C1 segment of cervical spinal cord (tissue), 14 donors: ENCODE measurements at regions not wholly inside any gene's neighbourhood (a gene's known extent, or its start where the extent isn't known, plus 50 kb on each side); places are given as distances from the start of the nearest gene placed in this dataset.

Experiments
- DNase-seq, 14 donors: peaks; one replicate each; lab custom pipeline; 2025; lab: John Stamatoyannopoulos, UW

DNA sequence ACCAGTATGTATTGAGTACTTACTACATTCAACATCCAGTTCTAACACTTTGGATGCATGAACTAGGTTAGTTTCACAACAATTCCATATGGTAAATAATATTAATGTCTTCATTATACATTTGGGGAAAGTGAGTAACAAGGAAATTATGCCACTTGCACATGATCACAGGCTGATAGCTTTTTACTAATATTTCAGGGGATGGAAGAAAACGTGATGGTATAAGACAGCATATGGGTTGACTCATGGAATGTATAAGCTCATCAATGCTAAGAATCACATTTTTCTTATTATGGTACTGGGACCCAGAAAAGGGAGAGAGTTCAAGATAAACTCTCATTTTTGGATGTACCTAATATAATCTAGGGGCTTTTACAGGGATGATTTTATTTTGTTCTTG lies 188.7 kb downstream of the MIAT start:
- no peak for DNase-seq

DNA sequence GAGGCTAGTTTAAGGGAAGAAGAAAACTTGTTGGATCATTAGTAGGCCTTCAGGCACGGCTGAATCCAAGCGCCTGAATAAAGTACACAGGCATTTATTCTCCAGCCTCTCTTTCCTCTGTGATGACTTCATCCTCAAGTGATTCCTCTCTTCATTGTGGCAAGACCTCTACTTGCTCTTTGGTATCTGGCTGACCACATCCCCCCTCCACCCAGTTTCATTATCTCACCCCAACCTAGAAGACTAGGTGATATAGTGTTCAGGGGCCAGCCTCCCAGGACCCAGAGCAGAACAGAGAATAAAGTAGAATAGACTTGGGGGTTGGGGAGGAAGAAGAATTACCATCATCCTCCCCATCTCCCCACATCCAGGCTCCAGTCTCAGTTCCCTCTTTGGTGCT lies 189.3 kb downstream of the MIAT start:
- no peak for DNase-seq

DNA sequence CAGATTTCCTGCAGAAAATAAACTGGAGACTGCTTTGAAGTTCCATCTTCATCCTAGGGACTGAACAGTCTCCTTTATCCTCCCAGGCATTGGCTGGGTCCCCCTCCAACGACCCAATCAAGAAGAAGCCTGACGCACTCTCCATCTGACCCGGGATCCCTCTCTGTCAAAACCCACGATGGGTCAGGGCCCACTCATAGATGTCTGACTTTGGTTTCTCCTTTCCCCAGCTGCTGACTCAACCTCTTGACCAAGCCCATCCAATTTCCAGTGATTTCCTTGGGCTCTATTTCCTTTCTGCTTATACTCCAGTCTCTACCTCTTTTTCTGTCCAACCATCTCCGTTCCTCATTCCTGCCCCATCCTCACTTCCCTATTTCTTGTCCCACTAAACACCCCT lies 189.7 kb downstream of the MIAT start:
- DNase-seq, result no peak

GRCh38 chr22:26847816-26848215 lies 190.4 kb downstream of the MIAT start:
- DNase-seq, result no peak

DNA sequence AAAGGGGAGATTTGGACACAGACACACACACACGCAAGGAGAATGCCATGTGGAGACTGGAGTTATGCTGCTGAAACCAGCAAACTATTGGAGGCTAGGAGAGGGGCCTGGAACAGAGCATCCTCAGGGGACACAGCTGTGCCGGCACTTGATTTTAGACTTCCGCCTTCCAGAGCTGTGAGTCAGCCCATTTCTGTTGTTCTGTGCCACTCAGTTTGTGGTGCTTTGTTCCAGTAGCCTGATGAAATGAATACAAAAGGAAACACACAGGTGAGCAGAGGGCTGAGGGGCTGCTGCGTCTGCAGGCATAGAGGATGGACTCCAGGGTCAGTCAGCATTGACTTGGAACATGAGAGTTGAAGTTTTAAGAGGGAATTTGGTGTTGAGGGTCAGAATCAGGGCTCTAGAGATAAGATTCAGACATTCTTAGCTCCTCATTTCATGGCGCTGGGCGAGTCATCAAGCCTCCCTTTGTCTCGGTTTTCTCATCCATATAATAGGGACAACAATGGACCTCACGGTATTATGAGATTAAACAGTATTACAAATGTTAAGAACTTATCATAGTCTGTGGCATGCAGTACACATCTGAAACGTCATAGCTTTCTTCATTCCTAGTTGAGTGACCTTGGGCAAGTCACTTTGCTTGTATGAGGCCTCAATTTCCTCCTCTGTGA lies 191.0 kb downstream of the MIAT start:
- DNase-seq, result no peak

GRCh38 chr22:26849575-26849974 lies 192.2 kb downstream of the MIAT start:
- no peak for DNase-seq

DNA sequence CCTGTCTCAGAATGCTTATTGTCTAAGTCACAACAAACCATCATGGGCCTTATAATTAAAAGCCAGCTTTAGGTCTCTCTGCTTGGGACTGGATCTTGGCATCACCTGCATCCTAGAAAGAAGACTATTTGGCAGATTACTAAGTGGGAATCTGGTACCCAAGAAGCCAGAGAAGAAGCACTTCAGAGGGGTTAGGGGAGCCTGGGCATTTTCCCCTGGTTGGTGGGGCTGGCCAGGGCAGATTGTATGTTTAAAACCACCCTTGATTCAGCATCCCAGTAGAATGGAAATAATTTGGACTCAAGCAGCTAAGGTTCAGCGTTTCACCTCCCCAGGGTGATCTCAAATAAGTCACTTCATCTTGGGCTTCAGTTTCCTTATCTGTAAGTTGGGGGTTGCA lies 193.7 kb downstream of the MIAT start:
- DNase-seq, result no peak

- no peak for DNase-seq
Measured at GRCh38 chr22:26852176-26852575, 194.8 kb downstream of the MIAT start.

GRCh38 chr22:26853071-26853470 lies 195.7 kb downstream of the MIAT start:
- DNase-seq, result no peak

GRCh38 chr22:26853495-26853894 lies 196.1 kb downstream of the MIAT start:
- DNase-seq, result no peak

DNA sequence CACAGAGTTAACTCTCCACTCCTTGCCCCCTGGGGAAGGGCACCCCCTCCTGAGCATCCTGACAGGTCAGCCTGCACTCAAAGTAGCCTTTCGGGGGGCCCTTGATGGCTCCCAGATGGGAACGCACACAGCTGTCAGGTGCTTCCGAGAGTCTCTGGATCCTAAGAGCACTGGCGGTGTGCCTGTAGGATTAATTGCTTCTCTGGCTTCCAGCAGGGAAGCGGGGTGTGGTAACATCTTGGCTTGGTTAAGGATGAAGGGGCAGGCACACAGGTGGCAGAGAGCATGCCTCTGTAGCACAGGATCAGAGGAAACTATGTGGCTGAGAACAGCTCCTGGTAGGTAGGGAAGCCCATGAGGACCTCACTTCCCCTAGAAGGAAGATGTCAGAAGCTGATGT lies 199.8 kb downstream of the MIAT start:
- DNase-seq, result no peak

- no peak for DNase-seq
Measured at GRCh38 chr22:26860301-26860700, 202.9 kb downstream of the MIAT start.

DNA sequence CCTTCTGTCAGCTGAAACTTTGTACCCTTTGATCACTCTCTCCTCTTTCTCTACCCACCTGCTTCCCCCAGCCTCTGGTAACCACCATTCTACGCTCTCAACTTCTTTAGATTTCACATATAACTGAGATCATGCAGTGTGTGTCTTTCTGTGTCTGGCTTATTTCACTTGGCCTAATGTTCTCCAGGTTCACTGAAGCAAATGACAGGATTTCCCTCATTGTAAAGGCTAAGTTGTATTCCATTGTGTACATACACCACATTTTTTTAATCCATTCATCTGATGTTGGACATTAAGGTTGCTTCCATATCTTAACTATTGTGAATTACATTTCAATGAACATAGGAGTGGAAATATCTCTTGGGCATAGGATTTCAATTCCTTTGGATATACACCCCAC lies 207.6 kb downstream of the MIAT start:
- DNase-seq, result no peak

- no peak for DNase-seq
Measured at GRCh38 chr22:26883393-26883792, 226.0 kb downstream of the MIAT start.

DNA sequence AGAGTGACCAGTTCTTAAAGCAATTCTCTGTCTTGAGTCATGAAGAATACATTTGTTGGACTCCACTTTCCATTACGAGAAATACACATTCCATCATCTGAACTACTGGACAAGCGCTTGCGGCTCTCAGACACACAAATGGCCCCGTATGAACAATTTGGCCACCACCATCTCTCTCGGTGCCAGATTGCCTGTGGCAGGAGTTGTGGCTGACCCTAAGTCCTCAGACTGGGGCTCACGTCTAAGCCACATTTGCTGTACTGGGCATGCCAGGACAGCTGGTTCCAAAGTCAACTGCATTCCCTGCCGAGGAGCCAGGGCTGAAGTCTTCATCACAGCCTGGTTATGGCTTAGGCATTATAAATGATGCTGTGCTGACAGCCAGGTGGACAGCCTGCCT lies 227.5 kb downstream of the MIAT start:
- DNase-seq, result no peak

GRCh38 chr22:26885441-26886261 lies 228.3 kb downstream of the MIAT start:
- no peak for DNase-seq

DNA sequence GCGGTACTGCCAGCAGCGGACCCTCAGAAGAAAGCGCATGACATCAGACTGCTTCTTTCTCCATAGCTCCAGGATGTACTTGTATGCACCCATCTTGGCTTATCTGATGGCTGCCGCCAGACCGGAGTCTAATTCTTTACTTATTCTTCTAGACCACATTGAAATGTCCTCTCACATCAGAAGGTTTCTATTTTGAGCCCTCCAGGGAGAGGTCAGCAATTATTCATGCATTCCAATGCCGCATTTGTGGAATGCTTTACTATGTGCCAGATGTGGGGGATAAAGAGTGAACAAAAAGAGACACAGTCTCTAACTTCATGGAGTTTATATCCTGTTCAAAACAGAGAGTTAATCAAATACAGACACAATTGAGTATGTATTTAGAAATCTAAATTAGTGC lies 230.1 kb downstream of the MIAT start:
- DNase-seq, result no peak

DNA sequence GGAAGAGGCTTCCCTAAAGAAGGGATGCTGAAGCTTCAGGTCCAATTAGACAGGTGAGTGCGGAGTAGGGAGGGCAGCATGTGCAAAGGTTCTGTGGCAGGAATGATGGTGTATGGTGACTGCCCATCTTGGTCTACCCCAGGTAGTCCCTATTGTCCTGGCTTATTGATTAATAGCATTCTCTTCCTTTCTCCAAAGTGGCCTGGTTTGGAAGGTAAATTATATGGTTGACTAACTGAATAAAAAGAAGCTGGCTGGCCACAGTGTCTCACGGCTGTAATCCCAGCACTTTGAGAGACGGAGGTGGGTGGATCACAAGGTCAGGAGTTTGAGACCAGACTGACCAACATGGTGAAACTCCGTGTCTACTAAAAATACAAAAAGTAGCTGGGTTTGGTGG lies 230.5 kb downstream of the MIAT start:
- DNase-seq, result no peak

- DNase-seq, result no peak
Measured at GRCh38 chr22:26888887-26889286, 231.5 kb downstream of the MIAT start.

- DNase-seq, result no peak
Measured at GRCh38 chr22:26889802-26890201, 232.4 kb downstream of the MIAT start.

GRCh38 chr22:26890870-26891269 lies 233.5 kb downstream of the MIAT start:
- DNase-seq, result no peak

- no peak for DNase-seq
Measured at GRCh38 chr22:26891429-26891828, 234.0 kb downstream of the MIAT start.
